ENCODE measurements at regions not wholly inside any gene's neighbourhood (a gene's known extent, or its start where the extent isn't known, plus 50 kb on each side); places are given as distances from the start of the nearest gene placed in this dataset.

GRCh38 chr3:34066999-34067398 is 268.6 kb downstream of the PDCD6IP start:
- no peak overlapping the region for H2AK5ac ChIP-seq (ENCODE audit: low read length)
- no peak overlapping the region for H3K4me2 ChIP-seq (ENCODE audit: low read length)
- H3K79me2 ChIP-seq (ENCODE audit: control insufficient read depth, insufficient read depth, low read length, poor library complexity) = no peaks in the 10 kb centered on the region
- no peak overlapping the region for H2BK120ac ChIP-seq (ENCODE audit: insufficient read depth, low read length, poor library complexity)
- H2BK12ac ChIP-seq (ENCODE audit: low read length) = no peak overlapping the region
- H3K79me1 ChIP-seq (ENCODE audit: low read length) = no peaks in the 10 kb centered on the region
- H4K12ac ChIP-seq (ENCODE audit: low read depth, low read length) = no peak overlapping the region
- H3K27ac ChIP-seq (ENCODE audit: low read depth, low read length) = no peak overlapping the region
- H3K27me3 ChIP-seq (ENCODE audit: insufficient read depth, low read length) = no peaks in the 10 kb centered on the region
- no peaks in the 10 kb centered on the region for H3K9me3 ChIP-seq (ENCODE audit: insufficient read depth, low read depth, low read length)
- no peaks in the 10 kb centered on the region for H3K36me3 ChIP-seq (ENCODE audit: control insufficient read depth in 1 of 2, insufficient read depth in 2 of 2, low read length in 2 of 2)
- H3K23ac ChIP-seq (ENCODE audit: low read length) = no peak overlapping the region
- no peak overlapping the region for H3K4ac ChIP-seq (ENCODE audit: low read depth, low read length)
- H2BK5ac ChIP-seq (ENCODE audit: low read depth, low read length, poor library complexity) = no peak overlapping the region
- H2AFZ ChIP-seq (ENCODE audit: insufficient read depth, low read length, poor library complexity) = no peak overlapping the region
- H3K4me3 ChIP-seq (ENCODE audit: low read depth, low read length) = no peak overlapping the region
- H4K91ac ChIP-seq (ENCODE audit: low read depth, low read length) = no peak overlapping the region
- WGBS (ENCODE audit: extremely low coverage, insufficient coverage, insufficient read length) = 100% methylated on average over 1 of the region's 2 CpGs
- H4K8ac ChIP-seq (ENCODE audit: low read depth, low read length) = no peak overlapping the region
- no peak overlapping the region for H3K18ac ChIP-seq (ENCODE audit: low read length)
- DNase-seq = no peak
- H3K9ac ChIP-seq (ENCODE audit: low read length) = no peak overlapping the region
- H3K14ac ChIP-seq (ENCODE audit: low read length) = no peak overlapping the region
- H3K4me1 ChIP-seq (ENCODE audit: control insufficient read depth in 1 of 2, insufficient read depth in 2 of 2, low read length in 2 of 2) = no peaks in the 10 kb centered on the region

GRCh38 chr3:34067536-34068051 is 269.2 kb downstream of the PDCD6IP start:
- WGBS (ENCODE audit: extremely low coverage, insufficient coverage, insufficient read length) = no CpG with 5 or more reads among the region's 5 CpGs

GRCh38 chr3:34068505-34068904 is 270.1 kb downstream of the PDCD6IP start:
- Histone ChIP-seq H2BK12ac (ENCODE audit: low read length) (no peak overlapping the region), H2BK5ac (ENCODE audit: low read depth, low read length, poor library complexity) (no peak overlapping the region)
- WGBS (ENCODE audit: extremely low coverage, insufficient coverage, insufficient read length) = no CpG with 5 or more reads among the region's 7 CpGs

More at GRCh38 chr3:34067536-34068051, 269.2 kb downstream of the PDCD6IP start:
- no peaks in the 10 kb centered on the region for H3K79me2 ChIP-seq (ENCODE audit: control insufficient read depth, insufficient read depth, low read length, poor library complexity)
- H4K12ac ChIP-seq (ENCODE audit: low read depth, low read length) = no peak overlapping the region
- no peak overlapping the region for H3K4me3 ChIP-seq (ENCODE audit: low read depth, low read length)
- no peak overlapping the region for H3K9ac ChIP-seq (ENCODE audit: low read length)
- H3K18ac ChIP-seq (ENCODE audit: low read length) = no peak overlapping the region
- H2AK5ac ChIP-seq (ENCODE audit: low read length) = no peak overlapping the region
- H3K27ac ChIP-seq (ENCODE audit: low read depth, low read length) = no peak overlapping the region
- no peak overlapping the region for H3K23ac ChIP-seq (ENCODE audit: low read length)
- no peaks in the 10 kb centered on the region for H3K9me3 ChIP-seq (ENCODE audit: insufficient read depth, low read depth, low read length)
- H3K14ac ChIP-seq (ENCODE audit: low read length) = no peak overlapping the region
- H2AFZ ChIP-seq (ENCODE audit: insufficient read depth, low read length, poor library complexity) = no peak overlapping the region
- H2BK12ac ChIP-seq (ENCODE audit: low read length) = no peak overlapping the region
- no peak overlapping the region for H3K4me2 ChIP-seq (ENCODE audit: low read length)
- H3K4me1 ChIP-seq (ENCODE audit: control insufficient read depth in 1 of 2, insufficient read depth in 2 of 2, low read length in 2 of 2) = no peaks in the 10 kb centered on the region
- no peak overlapping the region for H3K4ac ChIP-seq (ENCODE audit: low read depth, low read length)
- no peak for DNase-seq
- H4K91ac ChIP-seq (ENCODE audit: low read depth, low read length) = no peak overlapping the region
- no peak overlapping the region for H2BK5ac ChIP-seq (ENCODE audit: low read depth, low read length, poor library complexity)
- H2BK120ac ChIP-seq (ENCODE audit: insufficient read depth, low read length, poor library complexity) = no peak overlapping the region
- no peaks in the 10 kb centered on the region for H3K79me1 ChIP-seq (ENCODE audit: low read length)
- no peaks in the 10 kb centered on the region for H3K36me3 ChIP-seq (ENCODE audit: control insufficient read depth in 1 of 2, insufficient read depth in 2 of 2, low read length in 2 of 2)
- H4K8ac ChIP-seq (ENCODE audit: low read depth, low read length) = no peak overlapping the region
- H3K27me3 ChIP-seq (ENCODE audit: insufficient read depth, low read length) = no peaks in the 10 kb centered on the region

GRCh38 chr3:34070831-34071585 is 272.6 kb downstream of the PDCD6IP start:
- Histone ChIP-seq H3K27ac (ENCODE audit: low read depth, low read length) (no peak overlapping the region), H3K79me1 (ENCODE audit: low read length) (no peaks in the 10 kb centered on the region), H3K27me3 (ENCODE audit: insufficient read depth, low read length) (no peaks in the 10 kb centered on the region), H2AFZ (ENCODE audit: insufficient read depth, low read length, poor library complexity) (no peak overlapping the region), H3K4me3 (ENCODE audit: low read depth, low read length) (no peak overlapping the region), H3K4me2 (ENCODE audit: low read length) (no peak overlapping the region), H3K23ac (ENCODE audit: low read length) (no peak overlapping the region), H4K12ac (ENCODE audit: low read depth, low read length) (no peak overlapping the region), H4K91ac (ENCODE audit: low read depth, low read length) (no peak overlapping the region), H3K14ac (ENCODE audit: low read length) (no peak overlapping the region), H3K18ac (ENCODE audit: low read length) (no peak overlapping the region), H3K79me2 (ENCODE audit: control insufficient read depth, insufficient read depth, low read length, poor library complexity) (no peaks in the 10 kb centered on the region), H2BK12ac (ENCODE audit: low read length) (no peak overlapping the region), H3K9me3 (ENCODE audit: insufficient read depth, low read depth, low read length) (no peaks in the 10 kb centered on the region), H2AK5ac (ENCODE audit: low read length) (no peak overlapping the region), H3K36me3 (ENCODE audit: control insufficient read depth in 1 of 2, insufficient read depth in 2 of 2, low read length in 2 of 2) (no peaks in the 10 kb centered on the region), H2BK120ac (ENCODE audit: insufficient read depth, low read length, poor library complexity) (no peak overlapping the region), H2BK5ac (ENCODE audit: low read depth, low read length, poor library complexity) (no peak overlapping the region), H3K9ac (ENCODE audit: low read length) (no peak overlapping the region), H4K8ac (ENCODE audit: low read depth, low read length) (no peak overlapping the region), H3K4ac (ENCODE audit: low read depth, low read length) (no peak overlapping the region), H3K4me1 (ENCODE audit: control insufficient read depth in 1 of 2, insufficient read depth in 2 of 2, low read length in 2 of 2) (no peaks in the 10 kb centered on the region)
- no peak for DNase-seq
- no CpG with 5 or more reads among the region's 6 CpGs for WGBS (ENCODE audit: extremely low coverage, insufficient coverage, insufficient read length)

More at GRCh38 chr3:34068505-34068904, 270.1 kb downstream of the PDCD6IP start:
- Histone ChIP-seq H3K23ac (ENCODE audit: low read length) (no peak overlapping the region), H3K9me3 (ENCODE audit: insufficient read depth, low read depth, low read length) (no peaks in the 10 kb centered on the region), H2BK120ac (ENCODE audit: insufficient read depth, low read length, poor library complexity) (no peak overlapping the region), H4K12ac (ENCODE audit: low read depth, low read length) (no peak overlapping the region), H2AFZ (ENCODE audit: insufficient read depth, low read length, poor library complexity) (no peak overlapping the region), H3K79me2 (ENCODE audit: control insufficient read depth, insufficient read depth, low read length, poor library complexity) (no peaks in the 10 kb centered on the region), H3K4me1 (ENCODE audit: control insufficient read depth in 1 of 2, insufficient read depth in 2 of 2, low read length in 2 of 2) (no peaks in the 10 kb centered on the region), H3K18ac (ENCODE audit: low read length) (no peak overlapping the region), H3K4me3 (ENCODE audit: low read depth, low read length) (no peak overlapping the region), H4K91ac (ENCODE audit: low read depth, low read length) (no peak overlapping the region), H3K36me3 (ENCODE audit: control insufficient read depth in 1 of 2, insufficient read depth in 2 of 2, low read length in 2 of 2) (no peaks in the 10 kb centered on the region), H3K14ac (ENCODE audit: low read length) (no peak overlapping the region), H2AK5ac (ENCODE audit: low read length) (no peak overlapping the region), H3K79me1 (ENCODE audit: low read length) (no peaks in the 10 kb centered on the region), H3K4ac (ENCODE audit: low read depth, low read length) (no peak overlapping the region), H3K27me3 (ENCODE audit: insufficient read depth, low read length) (no peaks in the 10 kb centered on the region), H3K4me2 (ENCODE audit: low read length) (no peak overlapping the region), H3K9ac (ENCODE audit: low read length) (no peak overlapping the region), H4K8ac (ENCODE audit: low read depth, low read length) (no peak overlapping the region), H3K27ac (ENCODE audit: low read depth, low read length) (no peak overlapping the region)
- DNase-seq = no peak

Data from trophoblast cell (in vitro differentiated cells and primary cell).